Karpas-422 (cell line): ENCODE measurements at regions not wholly inside any gene's neighbourhood (a gene's known extent, or its start where the extent isn't known, plus 50 kb on each side); places are given as distances from the start of the nearest gene placed in this dataset.
"Not testable (repeated sequence)": the region's sequence is repeated elsewhere in the genome, so short reads cannot be mapped to it uniquely, and the experiment has no call there.

ENCODE experiments used
- DNase-seq: peaks from one replicate; pipeline ENCODE4 v3.0.0-alpha.2; 2015
- H2AFZ ChIP-seq: fragments of 200-600 bp; sonication (generic); 2 replicates; pipeline ENCODE4 v1.6.1; 2014; ENCODE audit warnings: antibody characterized with exemption, low read length, mixed read lengths
- H3K27ac ChIP-seq: fragments of 200-600 bp; sonication (generic); 2 replicates; pipeline ENCODE4 v1.5.1; 2014; ENCODE audit warnings: mild to moderate bottlenecking, low read length, moderate library complexity
- H3K27me3 ChIP-seq: fragments of 200-600 bp; sonication (generic); 2 replicates; pipeline ENCODE4 v1.6.1; 2014; ENCODE audit warnings: low read length, mixed read lengths
- H3K36me3 ChIP-seq: fragments of 200-600 bp; sonication (generic); 2 replicates; pipeline ENCODE4 v1.6.1; 2014; ENCODE audit warnings: low read length, mixed read lengths; ENCODE audit not compliant: insufficient read depth
- H3K4me1 ChIP-seq: fragments of 200-600 bp; sonication (generic); 2 replicates; pipeline ENCODE4 v1.6.1; 2014; ENCODE audit warnings: mild to moderate bottlenecking, low read length, mixed read lengths
- H3K4me2 ChIP-seq: fragments of 200-600 bp; sonication (generic); 2 replicates; pipeline ENCODE4 v1.6.1; 2014; ENCODE audit warnings: low read length, low read depth, mild to moderate bottlenecking; ENCODE audit not compliant: poor library complexity, severe bottlenecking
- H3K4me3 ChIP-seq: fragments of 200-600 bp; sonication (generic); 2 replicates; pipeline ENCODE4 v1.5.1; 2014; ENCODE audit warnings: mild to moderate bottlenecking, antibody characterized with exemption, low read length, mixed read lengths
- H3K79me2 ChIP-seq: fragments of 200-600 bp; sonication (generic); 2 replicates; pipeline ENCODE4 v1.6.1; 2014; ENCODE audit warnings: mild to moderate bottlenecking, low read length, mixed read lengths
- H3K9ac ChIP-seq: fragments of 200-600 bp; sonication (generic); 2 replicates; pipeline ENCODE4 v1.6.0; 2014; ENCODE audit warnings: low read length
- H3K9me2 ChIP-seq: fragments of 200-600 bp; sonication (generic), shearing (Covaris generic); replicated peaks from 2 replicates; pipeline ENCODE4 v1.6.0; 2014; ENCODE audit warnings: mild to moderate bottlenecking, low read length, moderate library complexity; ENCODE audit not compliant: insufficient read depth
- H3K9me3 ChIP-seq: fragments of 300-700, 200-600 bp; sonication (generic); 2 replicates; pipeline ENCODE4 v1.6.1; 2014; ENCODE audit warnings: low read length, mixed read lengths
- H4K20me1 ChIP-seq: fragments of 200-600 bp; sonication (generic); 2 replicates; pipeline ENCODE4 v1.6.1; 2014; ENCODE audit warnings: mild to moderate bottlenecking, antibody characterized with exemption, low read length, low read depth; ENCODE audit not compliant: insufficient read depth

GRCh38 chr9:30937106-30937505 lies 1447.3 kb upstream of the ACO1 start:
- no peaks in the 10 kb centered on the region for H3K36me3 ChIP-seq
- H3K9me3 ChIP-seq, result no peaks in the 10 kb centered on the region
- no peaks in the 10 kb centered on the region for H4K20me1 ChIP-seq
- H3K4me3 ChIP-seq, result no peak overlapping the region
- H3K4me2 ChIP-seq, result no peak overlapping the region
- no peaks in the 10 kb centered on the region for H3K79me2 ChIP-seq
- DNase-seq, result no peak
- H3K27ac ChIP-seq, result no peak overlapping the region
- H3K27me3 ChIP-seq, result no peaks in the 10 kb centered on the region
- H3K9ac ChIP-seq, result no peak overlapping the region
- no peaks in the 10 kb centered on the region; the same call in 1 of the 2 replicates for H3K9me2 ChIP-seq
- H3K4me1 ChIP-seq, result no peaks in the 10 kb centered on the region
- no peak overlapping the region; the same call in 1 of the 2 replicates for H2AFZ ChIP-seq

- H3K27ac ChIP-seq, H3K4me1 ChIP-seq, H3K4me2 ChIP-seq, H2AFZ ChIP-seq, H3K9ac ChIP-seq, DNase-seq, H3K9me3 ChIP-seq, H3K79me2 ChIP-seq, H3K9me2 ChIP-seq, H4K20me1 ChIP-seq, H3K27me3 ChIP-seq, H3K36me3 ChIP-seq, H3K4me3 ChIP-seq: not testable (repeated sequence)
These were observed 1441.6 kb upstream of the ACO1 start for GRCh38 chr9:30942852-30943251.

GRCh38 chr9:30943446-30944224 lies 1440.8 kb upstream of the ACO1 start:
- no peak overlapping the region for H2AFZ ChIP-seq
- no peaks in the 10 kb centered on the region for H3K9me3 ChIP-seq
- H3K9ac ChIP-seq, result no peak overlapping the region
- no peak overlapping the region for H3K4me3 ChIP-seq
- no peak overlapping the region for H3K27ac ChIP-seq
- no peaks in the 10 kb centered on the region for H4K20me1 ChIP-seq
- H3K27me3 ChIP-seq, result no peaks in the 10 kb centered on the region
- H3K4me1 ChIP-seq, result no peaks in the 10 kb centered on the region
- H3K9me2 ChIP-seq, result no peaks in the 10 kb centered on the region
- no peaks in the 10 kb centered on the region for H3K79me2 ChIP-seq
- no peaks in the 10 kb centered on the region for H3K36me3 ChIP-seq
- peak; percentile 42 for DNase-seq
- no peak overlapping the region for H3K4me2 ChIP-seq

GRCh38 chr9:30944225-30944569 lies 1440.2 kb upstream of the ACO1 start:
- H3K4me3 ChIP-seq, result no peak overlapping the region
- H2AFZ ChIP-seq, result no peak overlapping the region
- H3K79me2 ChIP-seq, result no peaks in the 10 kb centered on the region
- no peak overlapping the region for H3K9ac ChIP-seq
- no peaks in the 10 kb centered on the region for H3K9me2 ChIP-seq
- H3K9me3 ChIP-seq, result peaks cover 4% of the 10 kb centered on the region
- H3K4me1 ChIP-seq, result no peaks in the 10 kb centered on the region
- H3K27me3 ChIP-seq, result no peaks in the 10 kb centered on the region
- no peaks in the 10 kb centered on the region for H4K20me1 ChIP-seq
- H3K4me2 ChIP-seq, result no peak overlapping the region
- no peaks in the 10 kb centered on the region for H3K36me3 ChIP-seq
- DNase-seq, result no peak
- no peak overlapping the region for H3K27ac ChIP-seq

GRCh38 chr9:30944741-30945280 lies 1439.6 kb upstream of the ACO1 start:
- DNase-seq, result no peak
- Histone ChIP-seq H3K4me2 (no peak overlapping the region), H4K20me1 (no peaks in the 10 kb centered on the region)

GRCh38 chr9:30964332-30964731 lies 1420.1 kb upstream of the ACO1 start:
- Histone ChIP-seq H3K9ac (no peak overlapping the region), H3K9me2 (no peaks in the 10 kb centered on the region), H3K4me3 (no peak overlapping the region), H3K27me3 (no peaks in the 10 kb centered on the region), H3K36me3 (no peaks in the 10 kb centered on the region), H3K4me1 (no peaks in the 10 kb centered on the region), H2AFZ (no peak overlapping the region), H3K79me2 (no peaks in the 10 kb centered on the region), H4K20me1 (no peaks in the 10 kb centered on the region), H3K9me3 (peaks cover 38% of the 10 kb centered on the region), H3K4me2 (no peak overlapping the region), H3K27ac (no peak overlapping the region)
- no peak for DNase-seq

More at GRCh38 chr9:30944741-30945280, 1439.6 kb upstream of the ACO1 start:
- Histone ChIP-seq H3K9ac (no peak overlapping the region), H3K27ac (no peak overlapping the region), H3K9me3 (peaks cover 8% of the 10 kb centered on the region), H3K36me3 (no peaks in the 10 kb centered on the region), H3K9me2 (no peaks in the 10 kb centered on the region), H3K27me3 (no peaks in the 10 kb centered on the region), H3K4me3 (no peak overlapping the region), H3K79me2 (no peaks in the 10 kb centered on the region), H2AFZ (no peak overlapping the region), H3K4me1 (no peaks in the 10 kb centered on the region)

DNA sequence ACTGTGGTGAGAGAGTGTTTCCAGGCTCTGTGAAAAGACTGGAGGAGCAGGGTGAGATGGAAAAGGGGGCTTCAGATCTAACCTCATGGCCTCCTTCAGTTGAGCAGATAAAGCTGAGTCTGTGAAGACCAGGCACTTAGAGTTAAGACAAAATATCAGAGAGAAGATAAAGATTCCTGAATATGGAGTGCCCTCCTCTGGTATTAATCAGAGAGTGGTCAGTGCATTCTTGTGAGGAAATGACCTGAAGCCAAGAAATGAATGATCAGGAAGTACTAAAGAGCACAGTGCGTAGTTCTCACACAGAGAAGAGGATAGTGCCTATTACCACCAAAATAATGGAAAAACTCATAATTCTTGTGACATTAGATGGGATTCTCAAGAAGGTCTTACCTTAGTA lies 1417.0 kb upstream of the ACO1 start:
- no peaks in the 10 kb centered on the region for H3K27me3 ChIP-seq
- DNase-seq, result no peak
- H3K4me1 ChIP-seq, result no peaks in the 10 kb centered on the region
- H3K4me2 ChIP-seq, result no peak overlapping the region
- H3K9ac ChIP-seq, result no peak overlapping the region
- no peaks in the 10 kb centered on the region for H3K79me2 ChIP-seq
- no peak overlapping the region for H2AFZ ChIP-seq
- H3K9me2 ChIP-seq, result no peaks in the 10 kb centered on the region
- H3K36me3 ChIP-seq, result no peaks in the 10 kb centered on the region
- no peak overlapping the region for H3K4me3 ChIP-seq
- no peaks in the 10 kb centered on the region for H4K20me1 ChIP-seq
- H3K27ac ChIP-seq, result no peak overlapping the region
- peaks cover 40% of the 10 kb centered on the region for H3K9me3 ChIP-seq

DNA sequence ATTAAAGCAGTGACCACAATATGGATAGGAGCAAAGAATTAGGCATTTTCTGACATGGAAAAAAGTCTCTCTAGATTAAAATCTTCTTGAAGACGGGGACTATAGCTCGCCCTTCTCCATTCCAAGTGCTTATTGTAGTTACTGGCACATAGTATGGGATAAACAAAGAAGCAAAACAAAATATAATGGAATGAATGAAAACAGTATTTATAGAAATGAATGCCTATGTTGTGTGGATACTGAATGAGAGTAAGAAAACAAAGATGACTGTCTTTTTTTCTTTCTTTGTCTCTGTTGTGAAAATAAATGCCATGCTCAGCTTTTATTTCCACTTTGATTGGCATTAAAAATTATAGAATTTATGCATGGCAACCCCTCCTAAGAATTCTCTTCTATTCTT lies 1414.3 kb upstream of the ACO1 start:
- no peaks in the 10 kb centered on the region for H3K79me2 ChIP-seq
- H3K36me3 ChIP-seq, result no peaks in the 10 kb centered on the region
- H4K20me1 ChIP-seq, result no peaks in the 10 kb centered on the region
- H3K27ac ChIP-seq, result no peak overlapping the region
- H3K4me2 ChIP-seq, result no peak overlapping the region
- no peak overlapping the region for H3K4me3 ChIP-seq
- no peaks in the 10 kb centered on the region for H3K4me1 ChIP-seq
- H3K9me3 ChIP-seq, result peaks cover 23% of the 10 kb centered on the region
- H3K9ac ChIP-seq, result no peak overlapping the region
- no peak for DNase-seq
- no peak overlapping the region for H2AFZ ChIP-seq
- no peaks in the 10 kb centered on the region for H3K27me3 ChIP-seq
- no peaks in the 10 kb centered on the region for H3K9me2 ChIP-seq
